WTC11 (cell line): ENCODE measurements at regions not wholly inside any gene's neighbourhood (a gene's known extent, or its start where the extent isn't known, plus 50 kb on each side); places are given as distances from the start of the nearest gene placed in this dataset.

ENCODE experiments used
- ATAC-seq: fragments of 200-7000 bp; cut with Tn5 transposase; 2 replicates; pipeline ENCODE4 v1.10.0; 2021; ENCODE audit warnings: mild to moderate bottlenecking, moderate library complexity
- CTCF ChIA-PET: fragments of 300-600 bp; sonication (Branson Sonifier 250); formaldehyde crosslinking; loops from one replicate; lab custom pipeline; 2021; ENCODE audit warnings: antibody characterized with exemption; lab: Charles Lee
- POLR2A ChIA-PET: fragments of 350-600 bp; sonication (Branson Sonifier 250); formaldehyde crosslinking; loops from one replicate; lab custom pipeline; 2021; ENCODE audit warnings: antibody characterized with exemption; lab: Charles Lee
- DNase-seq: peaks from one replicate; pipeline ENCODE4 v3.0.0; 2021; ENCODE audit warnings: low spot score
- H3K27ac Mint-ChIP-seq: 2 replicates; pipeline ENCODE4 v1.8.0; 2021; ENCODE audit warnings: mixed read lengths
- H3K27me3 Mint-ChIP-seq: 2 replicates; pipeline ENCODE4 v1.8.0; 2021; ENCODE audit warnings: low read depth, mild to moderate bottlenecking, moderate library complexity, mixed read lengths
- H3K36me3 Mint-ChIP-seq: 2 replicates; pipeline ENCODE4 v1.8.0; 2021; ENCODE audit warnings: mixed read lengths
- H3K4me1 Mint-ChIP-seq: 2 replicates; pipeline ENCODE4 v1.8.0; 2022; ENCODE audit warnings: mixed read lengths
- H3K4me3 Mint-ChIP-seq: 2 replicates; pipeline ENCODE4 v1.8.0; 2021; ENCODE audit warnings: mild to moderate bottlenecking, moderate library complexity, mixed read lengths
- H3K9me3 Mint-ChIP-seq: 2 replicates; pipeline ENCODE4 v1.8.0; 2021; ENCODE audit warnings: mixed read lengths
- CBFB ChIP-seq: sonication (generic); formaldehyde crosslinking; IDR thresholded peaks from 2 replicates; pipeline ENCODE4 v1.8.1; 2022; ENCODE audit warnings: mild to moderate bottlenecking, low read depth, missing genetic modification reagents
- E2F1 ChIP-seq: sonication (generic); formaldehyde crosslinking; IDR thresholded peaks from 2 replicates; pipeline ENCODE4 v1.8.0; 2022; ENCODE audit warnings: mild to moderate bottlenecking, missing genetic modification reagents
- GRHL2 ChIP-seq: fragments of 250-450 bp; sonication (Bioruptor Pico); IDR thresholded peaks from 2 replicates; pipeline ENCODE4 v1.8.0; 2022; ENCODE audit warnings: mild to moderate bottlenecking, moderate library complexity; ENCODE audit not compliant: insufficient replicate concordance, severe bottlenecking
- GTF2I ChIP-seq: fragments of 250-450 bp; sonication (Bioruptor Pico); conservative IDR thresholded peaks from 2 replicates; pipeline ENCODE4 v1.4.0; 2021; ENCODE audit warnings: mild to moderate bottlenecking
- IRF2 ChIP-seq: sonication (generic); formaldehyde crosslinking; IDR thresholded peaks from 2 replicates; pipeline ENCODE4 v1.8.0; 2022; ENCODE audit warnings: low read depth, missing genetic modification reagents, borderline replicate concordance
- JAZF1 ChIP-seq: fragments of 250-450 bp; sonication (Bioruptor Pico); IDR thresholded peaks from 2 replicates; pipeline ENCODE4 v1.9.0; 2021; ENCODE audit warnings: moderate library complexity, mild to moderate bottlenecking, inconsistent platforms
- JUN ChIP-seq: sonication (generic); formaldehyde crosslinking; IDR thresholded peaks from 2 replicates; pipeline ENCODE4 v1.8.0; 2023; ENCODE audit warnings: mild to moderate bottlenecking, missing genetic modification reagents
- MAX ChIP-seq: sonication (generic); formaldehyde crosslinking; IDR thresholded peaks from 2 replicates; pipeline ENCODE4 v1.8.0; 2022; ENCODE audit warnings: mild to moderate bottlenecking, missing genetic modification reagents
- MXD4 ChIP-seq: fragments of 250-450 bp; sonication (Bioruptor Pico); IDR thresholded peaks from 2 replicates; pipeline ENCODE4 v1.8.0; 2021; ENCODE audit warnings: mild to moderate bottlenecking, moderate library complexity, borderline replicate concordance
- NFATC4 ChIP-seq: fragments of 250-450 bp; sonication (Bioruptor Pico); IDR thresholded peaks from 2 replicates; pipeline ENCODE4 v1.9.0; 2021; ENCODE audit warnings: mild to moderate bottlenecking
- NR2C2 ChIP-seq: sonication (generic); formaldehyde crosslinking; IDR thresholded peaks from 2 replicates; pipeline ENCODE4 v1.8.0; 2022; ENCODE audit warnings: mild to moderate bottlenecking, missing genetic modification reagents
- OVOL2 ChIP-seq: fragments of 250-450 bp; sonication (Bioruptor Pico); IDR thresholded peaks from 2 replicates; pipeline ENCODE4 v1.9.0; 2021; ENCODE audit warnings: mild to moderate bottlenecking, borderline replicate concordance
- SOX15 ChIP-seq: fragments of 250-450 bp; sonication (Bioruptor Pico); IDR thresholded peaks from 2 replicates; pipeline ENCODE4 v1.9.0; 2021; ENCODE audit warnings: mild to moderate bottlenecking
- STAT6 ChIP-seq: sonication (generic); formaldehyde crosslinking; conservative IDR thresholded peaks from 2 replicates; pipeline ENCODE4 v1.8.1; 2023; ENCODE audit warnings: mild to moderate bottlenecking, low read depth, missing genetic modification reagents, moderate library complexity
- TP53 ChIP-seq: sonication (generic); formaldehyde crosslinking; IDR thresholded peaks from 2 replicates; pipeline ENCODE4 v1.8.1; 2023; ENCODE audit warnings: mild to moderate bottlenecking, missing genetic modification reagents
- ZNF121 ChIP-seq: sonication (generic); formaldehyde crosslinking; IDR thresholded peaks from 2 replicates; pipeline ENCODE4 v1.8.0; 2023; ENCODE audit warnings: missing genetic modification reagents
- ZNF219 ChIP-seq: sonication (generic); formaldehyde crosslinking; IDR thresholded peaks from 2 replicates; pipeline ENCODE4 v1.8.0; 2023; ENCODE audit warnings: missing genetic modification reagents, mild to moderate bottlenecking, borderline replicate concordance
- ZNF263 ChIP-seq: sonication (generic); formaldehyde crosslinking; IDR thresholded peaks from 2 replicates; pipeline ENCODE4 v1.8.1; 2022; ENCODE audit warnings: low read depth, mild to moderate bottlenecking, moderate library complexity, missing genetic modification reagents
- ZNF317 ChIP-seq: sonication (generic); formaldehyde crosslinking; IDR thresholded peaks from 2 replicates; pipeline ENCODE4 v1.8.1; 2023; ENCODE audit warnings: low read depth, mild to moderate bottlenecking, moderate library complexity, missing genetic modification reagents, borderline replicate concordance
- ZNF396 ChIP-seq: fragments of 250-450 bp; sonication (Bioruptor Pico); IDR thresholded peaks from 2 replicates; pipeline ENCODE4 v1.8.0; 2021; ENCODE audit warnings: mild to moderate bottlenecking, moderate library complexity, borderline replicate concordance
- ZNF423 ChIP-seq: fragments of 250-450 bp; sonication (Bioruptor Pico); IDR thresholded peaks from 2 replicates; pipeline ENCODE4 v2.1.2; 2022; ENCODE audit warnings: mild to moderate bottlenecking, moderate library complexity
- ZNF425 ChIP-seq: fragments of 250-450 bp; sonication (Bioruptor Pico); conservative IDR thresholded peaks from 2 replicates; pipeline ENCODE4 v1.9.0; 2021; ENCODE audit warnings: mild to moderate bottlenecking
- TF ChIP-seq, protein P1 (sequence below): fragments of 250-450 bp; sonication (Bioruptor Pico); IDR thresholded peaks from 2 replicates; pipeline ENCODE4 v1.9.0; 2021; ENCODE audit warnings: mild to moderate bottlenecking, borderline replicate concordance

GRCh38 chrX:150224676-150225075 lies 138.4 kb upstream of the MAMLD1 start (continued):
- TF ChIP-seq CBFB (CRISPR knock-in tag) (no peak), ZNF263 (no peak), ZNF425 (CRISPR knock-in tag) (no peak), MXD4 (CRISPR knock-in tag) (no peak), NR2C2 (CRISPR knock-in tag) (no peak), TP53 (no peak), ZNF317 (no peak), JAZF1 (CRISPR knock-in tag) (no peak), OVOL2 (CRISPR knock-in tag) (no peak), ZNF423 (CRISPR knock-in tag) (no peak)

DNA sequence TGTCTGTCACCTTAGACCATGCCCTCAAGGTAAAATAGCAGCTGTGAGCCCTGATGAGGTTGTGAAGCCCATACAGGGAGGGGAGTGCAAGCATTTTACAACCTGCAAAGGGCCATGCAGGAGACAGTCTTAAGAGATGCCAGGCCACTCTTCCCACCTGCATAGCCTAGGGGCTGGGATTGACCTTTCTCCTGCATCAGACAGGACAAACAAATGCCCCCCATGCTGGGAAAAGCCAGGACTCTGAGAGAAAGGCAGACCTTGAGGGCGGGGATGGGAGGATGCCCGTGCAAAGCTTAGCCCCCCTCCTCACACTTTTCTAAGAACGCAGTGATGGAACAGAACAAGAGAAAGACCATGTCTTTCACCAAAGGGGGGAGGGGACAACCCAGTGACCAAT lies 137.9 kb upstream of the MAMLD1 start:
- Mint-ChIP-seq H3K4me1 (peaks cover 41% of the 10 kb centered on the region), H3K4me3 (no peak overlapping the region), H3K27ac (no peak overlapping the region), H3K9me3 (no peaks in the 10 kb centered on the region), H3K27me3 (peaks cover 86% of the 10 kb centered on the region)
- DNase-seq (no peak), ATAC-seq (peak; percentile 16; the same call in 1 of the 2 replicates)
- CTCF ChIA-PET = interaction anchor here (1.1 kb wide), 1 partner anchor 12 kb away, joined by 3 read pairs; no protein-coding TSS in a partner anchor
- POLR2A ChIA-PET = no interaction called here
- TF ChIP-seq JUN (CRISPR knock-in tag) = no peak
- TF ChIP-seq ZNF121 (CRISPR knock-in tag) = no peak
- TF ChIP-seq GTF2I (CRISPR knock-in tag) = no peak
- no peak for TF ChIP-seq ZNF219 (CRISPR knock-in tag)
- no peak for TF ChIP-seq SOX15 (CRISPR knock-in tag)
- no peak for TF ChIP-seq JAZF1 (CRISPR knock-in tag)
- TF ChIP-seq STAT6 (CRISPR knock-in tag) = no peak
- no peak for TF ChIP-seq ZNF396 (CRISPR knock-in tag)
- no peak for TF ChIP-seq MAX (CRISPR knock-in tag)
- TF ChIP-seq NFATC4 (CRISPR knock-in tag) = no peak
- TF ChIP-seq, protein P1, sequence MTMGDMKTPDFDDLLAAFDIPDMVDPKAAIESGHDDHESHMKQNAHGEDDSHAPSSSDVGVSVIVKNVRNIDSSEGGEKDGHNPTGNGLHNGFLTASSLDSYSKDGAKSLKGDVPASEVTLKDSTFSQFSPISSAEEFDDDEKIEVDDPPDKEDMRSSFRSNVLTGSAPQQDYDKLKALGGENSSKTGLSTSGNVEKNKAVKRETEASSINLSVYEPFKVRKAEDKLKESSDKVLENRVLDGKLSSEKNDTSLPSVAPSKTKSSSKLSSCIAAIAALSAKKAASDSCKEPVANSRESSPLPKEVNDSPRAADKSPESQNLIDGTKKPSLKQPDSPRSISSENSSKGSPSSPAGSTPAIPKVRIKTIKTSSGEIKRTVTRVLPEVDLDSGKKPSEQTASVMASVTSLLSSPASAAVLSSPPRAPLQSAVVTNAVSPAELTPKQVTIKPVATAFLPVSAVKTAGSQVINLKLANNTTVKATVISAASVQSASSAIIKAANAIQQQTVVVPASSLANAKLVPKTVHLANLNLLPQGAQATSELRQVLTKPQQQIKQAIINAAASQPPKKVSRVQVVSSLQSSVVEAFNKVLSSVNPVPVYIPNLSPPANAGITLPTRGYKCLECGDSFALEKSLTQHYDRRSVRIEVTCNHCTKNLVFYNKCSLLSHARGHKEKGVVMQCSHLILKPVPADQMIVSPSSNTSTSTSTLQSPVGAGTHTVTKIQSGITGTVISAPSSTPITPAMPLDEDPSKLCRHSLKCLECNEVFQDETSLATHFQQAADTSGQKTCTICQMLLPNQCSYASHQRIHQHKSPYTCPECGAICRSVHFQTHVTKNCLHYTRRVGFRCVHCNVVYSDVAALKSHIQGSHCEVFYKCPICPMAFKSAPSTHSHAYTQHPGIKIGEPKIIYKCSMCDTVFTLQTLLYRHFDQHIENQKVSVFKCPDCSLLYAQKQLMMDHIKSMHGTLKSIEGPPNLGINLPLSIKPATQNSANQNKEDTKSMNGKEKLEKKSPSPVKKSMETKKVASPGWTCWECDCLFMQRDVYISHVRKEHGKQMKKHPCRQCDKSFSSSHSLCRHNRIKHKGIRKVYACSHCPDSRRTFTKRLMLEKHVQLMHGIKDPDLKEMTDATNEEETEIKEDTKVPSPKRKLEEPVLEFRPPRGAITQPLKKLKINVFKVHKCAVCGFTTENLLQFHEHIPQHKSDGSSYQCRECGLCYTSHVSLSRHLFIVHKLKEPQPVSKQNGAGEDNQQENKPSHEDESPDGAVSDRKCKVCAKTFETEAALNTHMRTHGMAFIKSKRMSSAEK (CRISPR knock-in tag) = no peak
- no peak for TF ChIP-seq GRHL2 (CRISPR knock-in tag)
- TF ChIP-seq E2F1 (CRISPR knock-in tag) = no peak
- TF ChIP-seq IRF2 (CRISPR knock-in tag) = no peak
- TF ChIP-seq, all 79 proteins: peak for 0
- H3K36me3 Mint-ChIP-seq = no peaks in the 10 kb centered on the region
